ENCODE measurements at regions not wholly inside any gene's neighbourhood (a gene's known extent, or its start where the extent isn't known, plus 50 kb on each side); places are given as distances from the start of the nearest gene placed in this dataset.

- Mint-ChIP-seq H3K9me3 (peaks cover 0 to 11% (median 2%) of the 10 kb centered on the region in 8 donors), H3K4me1 (no peaks in the 10 kb centered on the region), H3K27ac (no peak overlapping the region), H3K27me3 (no peaks in the 10 kb centered on the region), H3K4me3 (no peak overlapping the region), H3K36me3 (no peaks in the 10 kb centered on the region)
- no peak for DNase-seq
- Histone ChIP-seq H3K9me3 (ENCODE audit: control insufficient read depth in 1 of 2, low read length in 2 of 2) (no peaks in the 10 kb centered on the region), H3K4me3 (ENCODE audit: low read length in 2 of 2) (no peak overlapping the region), H3K27ac (ENCODE audit: low read depth, low read length) (no peak overlapping the region), H3K27me3 (ENCODE audit: insufficient read depth, low read length) (no peaks in the 10 kb centered on the region), H3K4me1 (ENCODE audit: insufficient read depth, low read length) (no peaks in the 10 kb centered on the region), H3K36me3 (ENCODE audit: insufficient read depth, low read length) (no peaks in the 10 kb centered on the region)
- ChIA-PET CTCF (ENCODE audit: partially characterized antibody) (no interaction called here), POLR2A (ENCODE audit: partially characterized antibody) (no interaction called here)
- intact Hi-C loops (cut with micrococcal nuclease), result no loop called here
These were observed 482.9 kb downstream of the NAF1 start for GRCh38 chr4:162683659-162684370.

- H3K27me3 Mint-ChIP-seq, result no peaks in the 10 kb centered on the region
- peaks cover 0 to 21% (median 9%) of the 10 kb centered on the region in 8 donors for H3K9me3 Mint-ChIP-seq
- no peaks in the 10 kb centered on the region for H3K36me3 Mint-ChIP-seq
- no peak overlapping the region for H3K27ac Mint-ChIP-seq
- Histone ChIP-seq H3K36me3 (ENCODE audit: insufficient read depth, low read length) (no peaks in the 10 kb centered on the region), H3K27ac (ENCODE audit: low read depth, low read length) (no peak overlapping the region), H3K4me3 (ENCODE audit: low read length in 2 of 2) (no peak overlapping the region), H3K4me1 (ENCODE audit: insufficient read depth, low read length) (no peaks in the 10 kb centered on the region), H3K9me3 (ENCODE audit: control insufficient read depth in 1 of 2, low read length in 2 of 2) (no peaks in the 10 kb centered on the region), H3K27me3 (ENCODE audit: insufficient read depth, low read length) (no peaks in the 10 kb centered on the region)
- no peak for DNase-seq
- ChIA-PET CTCF (ENCODE audit: partially characterized antibody) (no interaction called here), POLR2A (ENCODE audit: partially characterized antibody) (no interaction called here)
- no peaks in the 10 kb centered on the region for H3K4me1 Mint-ChIP-seq
- intact Hi-C loops (cut with micrococcal nuclease), result no loop called here
- no peak overlapping the region for H3K4me3 Mint-ChIP-seq
These were observed 484.0 kb downstream of the NAF1 start for GRCh38 chr4:162682651-162683050.

DNA sequence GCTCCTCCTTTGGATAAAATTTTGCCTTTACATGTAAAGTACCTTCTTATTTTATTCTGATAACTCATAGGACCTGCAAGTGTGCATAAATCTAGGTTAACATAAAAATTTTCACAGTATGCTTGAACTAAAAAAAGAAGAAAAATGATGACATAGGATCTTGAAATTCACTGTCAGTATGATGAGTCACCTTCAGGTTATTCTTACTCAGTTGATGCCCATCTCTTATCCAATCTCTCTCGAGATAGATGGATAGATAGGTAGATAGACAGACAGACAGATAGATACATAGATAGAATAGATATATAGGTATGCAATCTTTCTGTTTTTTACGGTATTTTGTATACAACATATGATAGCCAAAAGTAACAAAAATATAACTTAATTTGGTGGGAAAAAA, 485.5 kb downstream of the NAF1 start:
- ChIA-PET CTCF (ENCODE audit: partially characterized antibody) (no interaction called here), POLR2A (ENCODE audit: partially characterized antibody) (no interaction called here)
- H3K9me3 ChIP-seq (ENCODE audit: control insufficient read depth in 1 of 2, low read length in 2 of 2), result no peaks in the 10 kb centered on the region
- intact Hi-C loops (cut with micrococcal nuclease), result no loop called here
- no peaks in the 10 kb centered on the region for H3K4me1 ChIP-seq (ENCODE audit: insufficient read depth, low read length)
- Mint-ChIP-seq H3K4me3 (no peak overlapping the region), H3K27ac (no peak overlapping the region), H3K36me3 (no peaks in the 10 kb centered on the region), H3K4me1 (no peaks in the 10 kb centered on the region), H3K9me3 (peaks cover 0 to 24% (median 12%) of the 10 kb centered on the region in 8 donors), H3K27me3 (no peaks in the 10 kb centered on the region)
- H3K36me3 ChIP-seq (ENCODE audit: insufficient read depth, low read length), result no peaks in the 10 kb centered on the region
- DNase-seq, result no peak
- no peak overlapping the region for H3K4me3 ChIP-seq (ENCODE audit: low read length in 2 of 2)
- no peaks in the 10 kb centered on the region for H3K27me3 ChIP-seq (ENCODE audit: insufficient read depth, low read length)
- H3K27ac ChIP-seq (ENCODE audit: low read depth, low read length), result no peak overlapping the region

- H3K9me3 Mint-ChIP-seq, result peaks cover 0 to 25% (median 12%) of the 10 kb centered on the region in 8 donors
- intact Hi-C loops (cut with micrococcal nuclease), result no loop called here
- Histone ChIP-seq H3K27ac (ENCODE audit: low read depth, low read length) (no peak overlapping the region), H3K9me3 (ENCODE audit: control insufficient read depth in 1 of 2, low read length in 2 of 2) (no peaks in the 10 kb centered on the region), H3K4me3 (ENCODE audit: low read length in 2 of 2) (no peak overlapping the region), H3K27me3 (ENCODE audit: insufficient read depth, low read length) (no peaks in the 10 kb centered on the region), H3K36me3 (ENCODE audit: insufficient read depth, low read length) (no peaks in the 10 kb centered on the region), H3K4me1 (ENCODE audit: insufficient read depth, low read length) (no peaks in the 10 kb centered on the region)
- no peak for DNase-seq
- H3K36me3 Mint-ChIP-seq, result no peaks in the 10 kb centered on the region
- H3K4me3 Mint-ChIP-seq, result no peak overlapping the region
- no peak overlapping the region for H3K27ac Mint-ChIP-seq
- ChIA-PET CTCF (ENCODE audit: partially characterized antibody) (no interaction called here), POLR2A (ENCODE audit: partially characterized antibody) (no interaction called here)
- H3K4me1 Mint-ChIP-seq, result no peaks in the 10 kb centered on the region
- H3K27me3 Mint-ChIP-seq, result no peaks in the 10 kb centered on the region
These were observed 491.0 kb downstream of the NAF1 start for GRCh38 chr4:162675661-162676060.

DNA sequence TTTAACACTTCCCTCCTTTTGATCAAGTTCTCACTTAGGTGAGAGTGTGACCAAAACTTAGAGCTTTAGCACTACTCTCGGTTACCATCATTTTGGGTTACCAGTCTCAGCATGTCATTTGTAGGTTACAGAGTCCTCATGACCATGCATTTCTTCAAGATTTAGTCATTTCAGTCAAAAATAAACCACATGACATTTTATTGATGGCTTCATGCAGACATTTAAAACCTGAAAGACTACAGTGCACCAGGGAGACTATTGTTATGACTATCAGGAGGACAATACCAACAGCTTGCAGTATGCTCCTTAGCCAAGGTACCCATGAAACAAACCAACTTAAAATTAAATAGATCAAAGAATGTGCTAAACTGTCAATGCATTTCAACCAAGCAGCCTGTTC, 498.1 kb upstream of the FSTL5 start:
- no peaks in the 10 kb centered on the region for H3K36me3 ChIP-seq (ENCODE audit: insufficient read depth, low read length)
- no peaks in the 10 kb centered on the region for H3K9me3 ChIP-seq (ENCODE audit: control insufficient read depth in 1 of 2, low read length in 2 of 2)
- Mint-ChIP-seq H3K36me3 (no peaks in the 10 kb centered on the region), H3K9me3 (peaks cover 0 to 7% (median 0%) of the 10 kb centered on the region in 8 donors), H3K4me1 (no peaks in the 10 kb centered on the region), H3K4me3 (no peak overlapping the region), H3K27ac (no peak overlapping the region), H3K27me3 (no peaks in the 10 kb centered on the region)
- no peaks in the 10 kb centered on the region for H3K4me1 ChIP-seq (ENCODE audit: insufficient read depth, low read length)
- CTCF ChIA-PET (ENCODE audit: partially characterized antibody), result no interaction called here
- intact Hi-C loops (cut with micrococcal nuclease), result no loop called here
- POLR2A ChIA-PET (ENCODE audit: partially characterized antibody), result no interaction called here
- no peak overlapping the region for H3K4me3 ChIP-seq (ENCODE audit: low read length in 2 of 2)
- H3K27me3 ChIP-seq (ENCODE audit: insufficient read depth, low read length), result no peaks in the 10 kb centered on the region
- no peak for DNase-seq
- no peak overlapping the region for H3K27ac ChIP-seq (ENCODE audit: low read depth, low read length)

GRCh38 chr4:162659716-162660115, 495.9 kb upstream of the FSTL5 start:
- POLR2A ChIA-PET (ENCODE audit: partially characterized antibody), result no interaction called here
- H3K27ac Mint-ChIP-seq, result no peak overlapping the region
- peaks cover 0 to 7% (median 0%) of the 10 kb centered on the region in 8 donors for H3K9me3 Mint-ChIP-seq
- no peaks in the 10 kb centered on the region for H3K27me3 Mint-ChIP-seq
- Histone ChIP-seq H3K27me3 (ENCODE audit: insufficient read depth, low read length) (no peaks in the 10 kb centered on the region), H3K9me3 (ENCODE audit: control insufficient read depth in 1 of 2, low read length in 2 of 2) (no peaks in the 10 kb centered on the region), H3K36me3 (ENCODE audit: insufficient read depth, low read length) (no peaks in the 10 kb centered on the region), H3K27ac (ENCODE audit: low read depth, low read length) (no peak overlapping the region), H3K4me1 (ENCODE audit: insufficient read depth, low read length) (no peaks in the 10 kb centered on the region), H3K4me3 (ENCODE audit: low read length in 2 of 2) (no peak overlapping the region)
- H3K4me1 Mint-ChIP-seq, result no peaks in the 10 kb centered on the region
- H3K4me3 Mint-ChIP-seq, result no peak overlapping the region
- no peak for DNase-seq
- intact Hi-C loops (cut with micrococcal nuclease), result no loop called here
- CTCF ChIA-PET (ENCODE audit: partially characterized antibody), result no interaction called here
- no peaks in the 10 kb centered on the region for H3K36me3 Mint-ChIP-seq

- ChIA-PET POLR2A (ENCODE audit: partially characterized antibody) (no interaction called here), CTCF (ENCODE audit: partially characterized antibody) (no interaction called here)
These were observed 494.2 kb upstream of the FSTL5 start for GRCh38 chr4:162657966-162658365.

GRCh38 chr4:162650166-162650565, 486.4 kb upstream of the FSTL5 start:
- no peak overlapping the region for H3K4me3 Mint-ChIP-seq
- Histone ChIP-seq H3K27ac (ENCODE audit: low read depth, low read length) (no peak overlapping the region), H3K27me3 (ENCODE audit: insufficient read depth, low read length) (no peaks in the 10 kb centered on the region), H3K9me3 (ENCODE audit: control insufficient read depth in 1 of 2, low read length in 2 of 2) (no peaks in the 10 kb centered on the region), H3K36me3 (ENCODE audit: insufficient read depth, low read length) (no peaks in the 10 kb centered on the region), H3K4me3 (ENCODE audit: low read length in 2 of 2) (no peak overlapping the region), H3K4me1 (ENCODE audit: insufficient read depth, low read length) (no peaks in the 10 kb centered on the region)
- intact Hi-C loops (cut with micrococcal nuclease), result no loop called here
- no peak overlapping the region for H3K27ac Mint-ChIP-seq
- H3K4me1 Mint-ChIP-seq, result no peaks in the 10 kb centered on the region
- no peaks in the 10 kb centered on the region for H3K27me3 Mint-ChIP-seq
- H3K36me3 Mint-ChIP-seq, result no peaks in the 10 kb centered on the region
- no peak for DNase-seq
- ChIA-PET POLR2A (ENCODE audit: partially characterized antibody) (no interaction called here), CTCF (ENCODE audit: partially characterized antibody) (no interaction called here)
- peaks cover 0 to 3% (median 0%) of the 10 kb centered on the region in 8 donors for H3K9me3 Mint-ChIP-seq

More at GRCh38 chr4:162657966-162658365, 494.2 kb upstream of the FSTL5 start:
- H3K4me1 Mint-ChIP-seq, result no peaks in the 10 kb centered on the region
- H3K27me3 Mint-ChIP-seq, result no peaks in the 10 kb centered on the region
- H3K4me3 Mint-ChIP-seq, result no peak overlapping the region
- Histone ChIP-seq H3K9me3 (ENCODE audit: control insufficient read depth in 1 of 2, low read length in 2 of 2) (no peaks in the 10 kb centered on the region), H3K4me1 (ENCODE audit: insufficient read depth, low read length) (no peaks in the 10 kb centered on the region), H3K27ac (ENCODE audit: low read depth, low read length) (no peak overlapping the region), H3K4me3 (ENCODE audit: low read length in 2 of 2) (no peak overlapping the region), H3K27me3 (ENCODE audit: insufficient read depth, low read length) (no peaks in the 10 kb centered on the region), H3K36me3 (ENCODE audit: insufficient read depth, low read length) (no peaks in the 10 kb centered on the region)
- peaks cover 0 to 7% (median 0%) of the 10 kb centered on the region in 8 donors for H3K9me3 Mint-ChIP-seq
- intact Hi-C loops (cut with micrococcal nuclease), result no loop called here
- DNase-seq, result no peak
- no peak overlapping the region for H3K27ac Mint-ChIP-seq
- no peaks in the 10 kb centered on the region for H3K36me3 Mint-ChIP-seq
